HCT116 (cell line): ENCODE measurements at regions not wholly inside any gene's neighbourhood (a gene's known extent, or its start where the extent isn't known, plus 50 kb on each side); places are given as distances from the start of the nearest gene placed in this dataset.

Experiments used
- ATAC-seq: fragments of 200-7000 bp; cut with Tn5 transposase; 2 replicates; pipeline ENCODE4 v1.9.1; 2020; ENCODE audit warnings: mild to moderate bottlenecking, moderate library complexity
- BruUV-seq: library from RNA; stranded (reverse); fragments of 400-500 nt; replicated peaks from 2 replicates; lab custom pipeline; 2021; lab: Mats Ljungman, UMichigan
- CTCF ChIA-PET: fragments of 300-600 bp; sonication (Branson Sonifier 250); formaldehyde crosslinking; loops from one replicate; lab custom pipeline; 2021; ENCODE audit warnings: antibody characterized with exemption; lab: Charles Lee
- POLR2A ChIA-PET: fragments of 300-600, 350-600 bp; sonication (Branson Sonifier 250); formaldehyde crosslinking; loops from one replicate; lab custom pipeline; 2021; ENCODE audit warnings: antibody characterized with exemption; lab: Charles Lee
- RAD21 ChIA-PET, 2 experiments: fragments of 300-600 bp; sonication (Branson Sonifier 250); formaldehyde crosslinking; loops; one replicate each; lab custom pipeline; 2023; ENCODE audit warnings: low total read pairs in 2 of 2; ENCODE audit not compliant: uncharacterized antibody in 2 of 2, unreplicated experiment in 2 of 2, low non-redundant PET in 1 of 2; lab: Charles Lee
- DNase-seq: peaks from one replicate; pipeline ENCODE4 v3.0.0-alpha.2; 2010; ENCODE audit warnings: low read depth, low spot score
- H2AFZ ChIP-seq: fragments of 200-600 bp; shearing (Covaris generic), sonication (generic); 2 replicates; pipeline ENCODE4 v1.6.1; 2017; ENCODE audit warnings: low read depth, mixed run types, mixed read lengths, antibody characterized with exemption, low read length; ENCODE audit not compliant: poor library complexity, severe bottlenecking
- H3K27ac ChIP-seq: 2 replicates; pipeline ENCODE4 v1.5.1; 2012; ENCODE audit warnings: low read depth, low read length
- H3K27me3 ChIP-seq: fragments of 200-600 bp; sonication (generic); 2 replicates; pipeline ENCODE4 v1.6.1; 2016; ENCODE audit warnings: mixed run types, low read length, mixed read lengths; ENCODE audit not compliant: insufficient read depth
- H3K36me3 ChIP-seq, 2 experiments: fragments of 200-500 bp in 1 of 2; fragments of 200-600 bp in 1 of 2; sonication (Bioruptor generic) in 1 of 2; sonication (generic) in 1 of 2; 2 replicates each; pipeline versions ENCODE4 v1.5.1 to v1.6.1; 2014 to 2016; ENCODE audit warnings: low read length in 2 of 2, inconsistent platforms in 1 of 2, mixed read lengths in 1 of 2, mixed run types in 1 of 2; ENCODE audit not compliant: insufficient read depth in 2 of 2, control insufficient read depth in 1 of 2
- H3K4me1 ChIP-seq, 2 experiments: fragments of 200-600 bp in 1 of 2; sonication (generic) in 1 of 2; 2 replicates each; pipeline versions ENCODE4 v1.5.1 to v1.6.1; 2012 to 2017; ENCODE audit warnings: low read length in 2 of 2, inconsistent platforms in 1 of 2, mild to moderate bottlenecking in 1 of 2, mixed read lengths in 1 of 2, mixed run types in 1 of 2, moderate library complexity in 1 of 2; ENCODE audit not compliant: insufficient read depth in 2 of 2, control insufficient read depth in 1 of 2
- H3K4me2 ChIP-seq: fragments of 200-600 bp; sonication (generic); 2 replicates; pipeline ENCODE4 v1.6.1; 2017; ENCODE audit warnings: mixed run types, low read length, mixed read lengths
- H3K4me3 ChIP-seq, 2 experiments: fragments of 200-600 bp in 1 of 2; sonication (generic) in 1 of 2; replicated peaks in 1 of 2; 2 replicates each; pipeline ENCODE4 v1.5.1; 2011 to 2016; ENCODE audit warnings: low read length in 2 of 2, control low read depth in 1 of 2, low read depth in 1 of 2, mild to moderate bottlenecking in 1 of 2, mixed read lengths in 1 of 2, mixed run types in 1 of 2
- H3K79me2 ChIP-seq: fragments of 200-600 bp; sonication (generic); 2 replicates; pipeline ENCODE4 v1.6.1; 2017; ENCODE audit warnings: mild to moderate bottlenecking, mixed run types, low read length, moderate library complexity, mixed read lengths; ENCODE audit not compliant: insufficient read depth
- H3K9ac ChIP-seq: fragments of 200-600 bp; sonication (generic); 2 replicates; pipeline ENCODE4 v1.6.1; 2016; ENCODE audit warnings: low read length, mixed read lengths
- H3K9me2 ChIP-seq: fragments of 200-600 bp; sonication (generic), shearing (Covaris generic); 2 replicates; pipeline ENCODE4 v1.6.1; 2017; ENCODE audit warnings: mixed run types, mild to moderate bottlenecking, moderate library complexity; ENCODE audit not compliant: insufficient read depth
- H3K9me3 ChIP-seq, 2 experiments: fragments of 200-500 bp in 1 of 2; fragments of 200-600 bp in 1 of 2; sonication (Bioruptor generic) in 1 of 2; sonication (generic) in 1 of 2; 2 replicates each; pipeline ENCODE4 v1.6.1; 2014 to 2017; ENCODE audit warnings: low read length in 2 of 2, mixed read lengths in 2 of 2, inconsistent platforms in 1 of 2, low read depth in 1 of 2, mild to moderate bottlenecking in 1 of 2, mixed run types in 1 of 2, moderate library complexity in 1 of 2; ENCODE audit not compliant: control insufficient read depth in 1 of 2, insufficient read depth in 1 of 2
- H4K20me1 ChIP-seq: fragments of 200-600 bp; sonication (generic), shearing (Covaris generic); 2 replicates; pipeline ENCODE4 v1.6.1; 2017; ENCODE audit warnings: mixed run types, mild to moderate bottlenecking, moderate library complexity; ENCODE audit not compliant: insufficient read depth
- CEBPB ChIP-seq: IDR thresholded peaks from 2 replicates; pipeline ENCODE4 v1.6.1; 2012; ENCODE audit warnings: low read depth
- CTCF ChIP-seq, 3 experiments: fragments of 200-600 bp in 1 of 3; sonication (generic) in 1 of 3; IDR thresholded peaks in 2 of 3; conservative IDR thresholded peaks in 1 of 3; 2 replicates each; pipeline ENCODE4 v1.5.1; 2012 to 2017; ENCODE audit warnings: low read depth in 2 of 3, low read length in 2 of 3, antibody characterized with exemption in 1 of 3, borderline replicate concordance in 1 of 3, control low read depth in 1 of 3, mild to moderate bottlenecking in 1 of 3, mixed read lengths in 1 of 3, mixed run types in 1 of 3, moderate library complexity in 1 of 3; ENCODE audit not compliant: insufficient read depth in 1 of 3
- EGR1 ChIP-seq: IDR thresholded peaks from 2 replicates; pipeline ENCODE4 v1.6.1; 2012; ENCODE audit warnings: low read depth
- EZH2 ChIP-seq: fragments of 200-600 bp; sonication (generic); IDR thresholded peaks from 2 replicates; pipeline ENCODE4 v1.6.1; 2017; ENCODE audit warnings: antibody characterized with exemption, mixed run types
- EZH2phosphoT487 ChIP-seq: fragments of 200-600 bp; IDR thresholded peaks from 2 replicates; pipeline ENCODE4 v1.6.1; 2018; ENCODE audit warnings: antibody characterized with exemption, borderline replicate concordance
- FOSL1 ChIP-seq: IDR thresholded peaks from 2 replicates; pipeline ENCODE4 v1.6.1; 2012; ENCODE audit warnings: low read depth
- POLR2A ChIP-seq: IDR thresholded peaks from 2 replicates; pipeline ENCODE4 v1.7.0; 2011; ENCODE audit warnings: borderline replicate concordance; ENCODE audit not compliant: insufficient read depth, insufficient read length; ENCODE audit errors: extremely low read depth
- POLR2AphosphoS5 ChIP-seq: IDR thresholded peaks from 2 replicates; pipeline ENCODE4 v1.6.1; 2011; ENCODE audit warnings: mild to moderate bottlenecking, low read depth, low read length, moderate library complexity
- RAD21 ChIP-seq: IDR thresholded peaks from 2 replicates; pipeline ENCODE4 v1.6.1; 2012; ENCODE audit warnings: low read depth, mild to moderate bottlenecking
- REST ChIP-seq: IDR thresholded peaks from 2 replicates; pipeline ENCODE4 v1.6.1; 2012; ENCODE audit warnings: low read depth
- SP1 ChIP-seq: IDR thresholded peaks from 2 replicates; pipeline ENCODE4 v1.6.1; 2012; ENCODE audit warnings: low read depth
- SRF ChIP-seq: IDR thresholded peaks from 2 replicates; pipeline ENCODE4 v1.6.1; 2012; ENCODE audit warnings: low read depth
- TCF7L2 ChIP-seq: IDR thresholded peaks from 2 replicates; pipeline ENCODE4 v1.7.0; 2011; ENCODE audit warnings: borderline replicate concordance, inconsistent platforms; ENCODE audit not compliant: insufficient read depth, insufficient read length; ENCODE audit errors: extremely low read depth
- YY1 ChIP-seq: IDR thresholded peaks from 2 replicates; pipeline ENCODE4 v1.6.1; 2011; ENCODE audit warnings: low read length, low read depth, moderate library complexity, mild to moderate bottlenecking; ENCODE audit not compliant: insufficient replicate concordance; ENCODE audit errors: extremely low read depth
- ZBTB33 ChIP-seq: IDR thresholded peaks from 2 replicates; pipeline ENCODE4 v1.6.1; 2011; ENCODE audit warnings: mild to moderate bottlenecking, low read length, moderate library complexity; ENCODE audit not compliant: insufficient replicate concordance; ENCODE audit errors: extremely low read depth
- ZFX ChIP-seq: fragments of 450-650 bp; IDR thresholded peaks from 2 replicates; pipeline ENCODE4 v1.6.1; 2017
- intact Hi-C: fragments of 100-400 bp; cut with micrococcal nuclease; formaldehyde crosslinking; loops from 2 replicates; pipeline ENCODE4 v1.10.0; 2022

- BruUV-seq = no TSS peak
- ATAC-seq = no peak
- Histone ChIP-seq H3K4me2 (no peak overlapping the region), H3K4me1 (no peaks in the 10 kb centered on the region), H3K79me2 (no peaks in the 10 kb centered on the region), H3K9me2 (no peaks in the 10 kb centered on the region), H3K9me3 (no peaks in the 10 kb centered on the region), H3K9ac (no peak overlapping the region), H4K20me1 (no peaks in the 10 kb centered on the region), H3K36me3 (no peaks in the 10 kb centered on the region), H3K27ac (no peak overlapping the region), H2AFZ (no peak overlapping the region), H3K27me3 (no peaks in the 10 kb centered on the region), H3K4me3 (no peak overlapping the region)
- ChIA-PET RAD21 (no interaction called here), POLR2A (no interaction called here), CTCF (interaction anchor here (2.0 to 5.8 kb wide), 3 partner anchors 8 to 111 kb away, joined by 6 to 65 read pairs (median 9); no protein-coding TSS in a partner anchor)
- intact Hi-C loops = loop anchor here (5.0 kb wide), 1 partner anchor 109 kb away; no protein-coding TSS in a partner anchor
- DNase-seq = no peak
- TF ChIP-seq FOSL1 = no peak
- TF ChIP-seq EZH2 = no peak
- TF ChIP-seq TCF7L2 = no peak
- TF ChIP-seq CTCF (IDR thresholded peaks at IDR 0.05 in 2 of 3, conservative IDR thresholded peaks at IDR 0.05 in 1 of 3; ENCODE audit: borderline replicate concordance in 1 of 3, insufficient read depth in 1 of 3, low read depth in 2 of 3, low read length in 2 of 3) = no peak
- no peak for TF ChIP-seq ZBTB33
- TF ChIP-seq POLR2A = no peak
- TF ChIP-seq YY1 = no peak
- no peak for TF ChIP-seq SP1
- TF ChIP-seq SRF = no peak
- TF ChIP-seq POLR2AphosphoS5 = no peak
- no peak for TF ChIP-seq ZFX
- TF ChIP-seq EGR1 = no peak
- no peak for TF ChIP-seq REST
- TF ChIP-seq CEBPB = no peak
- no peak for TF ChIP-seq RAD21
- TF ChIP-seq EZH2phosphoT487 = no peak
Observed at GRCh38 chr22:22772883-22773282, 114.7 kb upstream of the IGLL5 start.
